A549 (cell line): ENCODE measurements at regions not wholly inside any gene's neighbourhood (a gene's known extent, or its start where the extent isn't known, plus 50 kb on each side); places are given as distances from the start of the nearest gene placed in this dataset.

Experiments
- EP300 ChIP-seq, 2 experiments: fragments of >200 bp; sonication (Bioruptor Twin); formaldehyde crosslinking; IDR thresholded peaks; 2 replicates in 1 of 2; 3 replicates in 1 of 2; pipeline ENCODE4 v1.6.1; 2016 to 2017
- ESRRA ChIP-seq: fragments of 150-350 bp; IDR thresholded peaks from 2 replicates; pipeline ENCODE4 v1.6.1; 2014; ENCODE audit warnings: mild to moderate bottlenecking, low read length, borderline replicate concordance
- FOSB ChIP-seq: fragments of 250-450 bp; sonication (Bioruptor Pico); IDR thresholded peaks from 2 replicates; pipeline ENCODE4 v1.5.0; 2020; ENCODE audit warnings: mild to moderate bottlenecking, moderate library complexity
- HDAC2 ChIP-seq: fragments of 200-600 bp; sonication (generic); IDR thresholded peaks from 2 replicates; pipeline ENCODE4 v1.6.1; 2016
- KDM5A ChIP-seq: fragments of 200-600 bp; sonication (generic); IDR thresholded peaks from 2 replicates; pipeline ENCODE4 v1.6.1; 2016; ENCODE audit warnings: antibody characterized with exemption, mild to moderate bottlenecking
- NPAS2 ChIP-seq: fragments of 250-450 bp; sonication (Bioruptor Pico); IDR thresholded peaks from 2 replicates; pipeline ENCODE4 v1.8.0; 2022; ENCODE audit warnings: mild to moderate bottlenecking, moderate library complexity, borderline replicate concordance
- POLR2A ChIP-seq: IDR thresholded peaks from 2 replicates; pipeline ENCODE4 v1.6.1; 2012; ENCODE audit warnings: mild to moderate bottlenecking, low read length
- RAD21 ChIP-seq, 2 experiments: fragments of >200 bp in 1 of 2; sonication (Bioruptor Twin) in 1 of 2; formaldehyde crosslinking in 1 of 2; IDR thresholded peaks in 1 of 2; conservative IDR thresholded peaks in 1 of 2; 2 replicates in 1 of 2; 3 replicates in 1 of 2; pipeline ENCODE4 v1.6.1; 2012 to 2018; ENCODE audit warnings: inconsistent platforms in 1 of 2
- RNF2 ChIP-seq: fragments of 200-600 bp; sonication (generic); IDR thresholded peaks from 2 replicates; pipeline ENCODE4 v1.6.1; 2016; ENCODE audit warnings: low read depth, mild to moderate bottlenecking, antibody characterized with exemption, moderate library complexity, borderline replicate concordance
- SMC3 ChIP-seq: fragments of >200 bp; sonication (Bioruptor Twin); formaldehyde crosslinking; IDR thresholded peaks from 3 replicates; pipeline ENCODE4 v1.6.1; 2018; ENCODE audit warnings: inconsistent platforms
- TF ChIP-seq, protein P1 (sequence below): fragments of >200 bp; sonication (Bioruptor Twin); formaldehyde crosslinking; IDR thresholded peaks from 3 replicates; pipeline ENCODE4 v1.5.1; 2016
- TF ChIP-seq, protein P2 (sequence below): IDR thresholded peaks from 2 replicates; pipeline ENCODE4 v1.6.1; 2012
- TF ChIP-seq, protein P3 (sequence below): fragments of 200-600 bp; sonication (generic); IDR thresholded peaks from 2 replicates; pipeline ENCODE4 v1.6.1; 2016; ENCODE audit warnings: antibody characterized with exemption, mild to moderate bottlenecking, moderate library complexity

DNA sequence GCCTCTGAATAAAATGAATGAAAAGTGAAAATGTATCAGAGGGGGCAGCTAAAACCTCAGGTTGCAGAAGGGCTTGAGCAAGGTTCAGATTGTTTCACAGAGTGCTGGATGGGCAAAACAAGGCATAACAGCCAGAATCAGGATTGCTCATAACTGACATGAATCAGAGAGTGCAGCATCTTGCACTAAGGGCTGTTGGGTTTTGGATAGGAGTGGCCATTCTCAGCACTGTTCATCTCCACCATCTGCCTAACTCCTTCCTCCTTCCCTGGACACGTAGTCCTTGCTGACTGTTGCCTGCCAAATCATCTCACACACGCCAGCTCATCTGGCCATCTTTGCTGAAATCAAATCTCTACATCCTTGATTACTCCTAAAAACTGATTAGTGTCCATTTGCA, 75.3 kb upstream of the C1QTNF7 start:
- TF ChIP-seq, protein P1, sequence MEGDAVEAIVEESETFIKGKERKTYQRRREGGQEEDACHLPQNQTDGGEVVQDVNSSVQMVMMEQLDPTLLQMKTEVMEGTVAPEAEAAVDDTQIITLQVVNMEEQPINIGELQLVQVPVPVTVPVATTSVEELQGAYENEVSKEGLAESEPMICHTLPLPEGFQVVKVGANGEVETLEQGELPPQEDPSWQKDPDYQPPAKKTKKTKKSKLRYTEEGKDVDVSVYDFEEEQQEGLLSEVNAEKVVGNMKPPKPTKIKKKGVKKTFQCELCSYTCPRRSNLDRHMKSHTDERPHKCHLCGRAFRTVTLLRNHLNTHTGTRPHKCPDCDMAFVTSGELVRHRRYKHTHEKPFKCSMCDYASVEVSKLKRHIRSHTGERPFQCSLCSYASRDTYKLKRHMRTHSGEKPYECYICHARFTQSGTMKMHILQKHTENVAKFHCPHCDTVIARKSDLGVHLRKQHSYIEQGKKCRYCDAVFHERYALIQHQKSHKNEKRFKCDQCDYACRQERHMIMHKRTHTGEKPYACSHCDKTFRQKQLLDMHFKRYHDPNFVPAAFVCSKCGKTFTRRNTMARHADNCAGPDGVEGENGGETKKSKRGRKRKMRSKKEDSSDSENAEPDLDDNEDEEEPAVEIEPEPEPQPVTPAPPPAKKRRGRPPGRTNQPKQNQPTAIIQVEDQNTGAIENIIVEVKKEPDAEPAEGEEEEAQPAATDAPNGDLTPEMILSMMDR, result no peak
- no peak for TF ChIP-seq RAD21 (conservative IDR thresholded peaks at IDR 0.05 in 1 of 2, IDR thresholded peaks at IDR 0.05 in 1 of 2)
- no peak for TF ChIP-seq NPAS2
- TF ChIP-seq RNF2, result no peak
- no peak for TF ChIP-seq POLR2A
- TF ChIP-seq, protein P2, sequence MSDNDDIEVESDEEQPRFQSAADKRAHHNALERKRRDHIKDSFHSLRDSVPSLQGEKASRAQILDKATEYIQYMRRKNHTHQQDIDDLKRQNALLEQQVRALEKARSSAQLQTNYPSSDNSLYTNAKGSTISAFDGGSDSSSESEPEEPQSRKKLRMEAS, result no peak
- no peak for TF ChIP-seq EP300 (IDR thresholded peaks at IDR 0.05)
- no peak for TF ChIP-seq FOSB (CRISPR knock-in tag)
- TF ChIP-seq, protein P3, sequence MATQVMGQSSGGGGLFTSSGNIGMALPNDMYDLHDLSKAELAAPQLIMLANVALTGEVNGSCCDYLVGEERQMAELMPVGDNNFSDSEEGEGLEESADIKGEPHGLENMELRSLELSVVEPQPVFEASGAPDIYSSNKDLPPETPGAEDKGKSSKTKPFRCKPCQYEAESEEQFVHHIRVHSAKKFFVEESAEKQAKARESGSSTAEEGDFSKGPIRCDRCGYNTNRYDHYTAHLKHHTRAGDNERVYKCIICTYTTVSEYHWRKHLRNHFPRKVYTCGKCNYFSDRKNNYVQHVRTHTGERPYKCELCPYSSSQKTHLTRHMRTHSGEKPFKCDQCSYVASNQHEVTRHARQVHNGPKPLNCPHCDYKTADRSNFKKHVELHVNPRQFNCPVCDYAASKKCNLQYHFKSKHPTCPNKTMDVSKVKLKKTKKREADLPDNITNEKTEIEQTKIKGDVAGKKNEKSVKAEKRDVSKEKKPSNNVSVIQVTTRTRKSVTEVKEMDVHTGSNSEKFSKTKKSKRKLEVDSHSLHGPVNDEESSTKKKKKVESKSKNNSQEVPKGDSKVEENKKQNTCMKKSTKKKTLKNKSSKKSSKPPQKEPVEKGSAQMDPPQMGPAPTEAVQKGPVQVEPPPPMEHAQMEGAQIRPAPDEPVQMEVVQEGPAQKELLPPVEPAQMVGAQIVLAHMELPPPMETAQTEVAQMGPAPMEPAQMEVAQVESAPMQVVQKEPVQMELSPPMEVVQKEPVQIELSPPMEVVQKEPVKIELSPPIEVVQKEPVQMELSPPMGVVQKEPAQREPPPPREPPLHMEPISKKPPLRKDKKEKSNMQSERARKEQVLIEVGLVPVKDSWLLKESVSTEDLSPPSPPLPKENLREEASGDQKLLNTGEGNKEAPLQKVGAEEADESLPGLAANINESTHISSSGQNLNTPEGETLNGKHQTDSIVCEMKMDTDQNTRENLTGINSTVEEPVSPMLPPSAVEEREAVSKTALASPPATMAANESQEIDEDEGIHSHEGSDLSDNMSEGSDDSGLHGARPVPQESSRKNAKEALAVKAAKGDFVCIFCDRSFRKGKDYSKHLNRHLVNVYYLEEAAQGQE, result no peak
- TF ChIP-seq SMC3, result no peak
- TF ChIP-seq KDM5A, result no peak
- no peak for TF ChIP-seq ESRRA
- no peak for TF ChIP-seq HDAC2
